PC-9 (cell line): ENCODE measurements at regions not wholly inside any gene's neighbourhood (a gene's known extent, or its start where the extent isn't known, plus 50 kb on each side); places are given as distances from the start of the nearest gene placed in this dataset.

ENCODE experiments used
- BruUV-seq: library from RNA; stranded (reverse); fragments of 400-500 nt; replicated peaks from 2 replicates; lab custom pipeline; 2021; lab: Mats Ljungman, UMichigan
- CTCF ChIA-PET: fragments of 300-600 bp; sonication (Branson Sonifier 250); formaldehyde crosslinking; loops from one replicate; lab custom pipeline; 2022; ENCODE audit warnings: antibody characterized with exemption; lab: Charles Lee
- POLR2A ChIA-PET: fragments of 300-600 bp; sonication (Branson Sonifier 250); formaldehyde crosslinking; loops from one replicate; lab custom pipeline; 2022; ENCODE audit warnings: antibody characterized with exemption; ENCODE audit not compliant: unreplicated experiment; lab: Charles Lee
- DNase-seq, 2 experiments: peaks; one replicate each; pipeline versions ENCODE4 v3.0.0 to v3.0.0-alpha.2; 2015 to 2022; ENCODE audit warnings: mixed read lengths in 1 of 2
- H2AFZ ChIP-seq: fragments of 200-600 bp; sonication (generic); 2 replicates; pipeline ENCODE4 v1.8.1; 2017; ENCODE audit warnings: antibody characterized with exemption
- H3F3A ChIP-seq: fragments of 200-600 bp; sonication (generic); 2 replicates; pipeline ENCODE4 v1.8.1; 2017; ENCODE audit warnings: antibody characterized with exemption, mild to moderate bottlenecking, low read depth; ENCODE audit not compliant: insufficient read depth
- H3K27ac ChIP-seq: fragments of 200-600 bp; sonication (generic); 2 replicates; pipeline ENCODE4 v1.6.1; 2016; ENCODE audit warnings: mixed run types
- H3K27me3 ChIP-seq: fragments of 200-600 bp; sonication (generic); 2 replicates; pipeline ENCODE4 v1.6.1; 2016; ENCODE audit warnings: low read depth, mixed run types; ENCODE audit not compliant: insufficient read depth
- H3K36me3 ChIP-seq: fragments of 200-600 bp; sonication (generic); 2 replicates; pipeline ENCODE4 v1.6.1; 2016; ENCODE audit warnings: low read depth, mixed run types
- H3K4me1 ChIP-seq: fragments of 200-600 bp; sonication (generic); replicated peaks from 2 replicates; pipeline ENCODE4 v1.6.1; 2016; ENCODE audit warnings: mixed run types; ENCODE audit not compliant: insufficient read depth
- H3K4me2 ChIP-seq: fragments of 200-600 bp; sonication (generic); 2 replicates; pipeline ENCODE4 v1.6.1; 2017; ENCODE audit warnings: mixed run types
- H3K4me3 ChIP-seq: fragments of 200-600 bp; sonication (generic); 2 replicates; pipeline ENCODE4 v1.6.1; 2016; ENCODE audit warnings: mixed run types
- H3K79me2 ChIP-seq: fragments of 200-600 bp; sonication (generic); 2 replicates; pipeline ENCODE4 v1.6.1; 2017; ENCODE audit warnings: low read depth, mixed run types
- H3K9me2 ChIP-seq: fragments of 200-600 bp; sonication (generic); 2 replicates; pipeline ENCODE4 v1.8.1; 2017; ENCODE audit warnings: mild to moderate bottlenecking; ENCODE audit not compliant: insufficient read depth
- H3K9me3 ChIP-seq: fragments of 200-600 bp; sonication (generic); 2 replicates; pipeline ENCODE4 v1.8.1; 2016; ENCODE audit warnings: low read depth; ENCODE audit not compliant: insufficient read depth
- H4K20me1 ChIP-seq: fragments of 200-600 bp; sonication (generic); 2 replicates; pipeline ENCODE4 v1.8.1; 2017; ENCODE audit not compliant: insufficient read depth
- EZH2 ChIP-seq: fragments of 200-600 bp; sonication (generic); IDR thresholded peaks from 2 replicates; pipeline ENCODE4 v1.8.0; 2017; ENCODE audit warnings: antibody characterized with exemption, low read depth
- intact Hi-C: fragments of 100-400 bp; cut with micrococcal nuclease; formaldehyde crosslinking; loops from one replicate; pipeline ENCODE4 v1.10.0; 2022; ENCODE audit not compliant: unreplicated experiment
- TF ChIP-seq, protein P1 (sequence below): fragments of 200-600 bp; sonication (generic); conservative IDR thresholded peaks from 2 replicates; pipeline ENCODE4 v1.6.1; 2017; ENCODE audit warnings: mixed run types, antibody characterized with exemption, mild to moderate bottlenecking, moderate library complexity

DNA sequence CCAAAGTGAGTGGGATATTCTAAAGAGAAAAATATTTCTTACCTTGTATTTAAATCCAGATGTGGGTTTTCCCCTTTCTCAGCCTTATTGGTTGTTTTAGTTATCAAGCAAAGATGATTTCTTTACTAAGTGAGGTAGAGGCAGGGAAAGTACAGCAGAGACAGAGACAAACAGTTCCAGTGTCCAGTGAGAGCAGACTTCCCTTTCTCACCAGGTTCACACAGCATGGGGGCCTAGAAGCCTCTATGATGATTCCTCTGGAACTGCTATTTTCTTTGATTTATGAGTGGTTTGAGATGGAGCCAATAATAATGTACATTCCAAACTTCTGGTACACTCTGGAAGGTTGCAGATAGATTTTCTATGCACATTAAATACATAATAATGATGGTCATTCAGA, 234.0 kb upstream of the MARCKS start:
- Histone ChIP-seq H3K27me3 (no peaks in the 10 kb centered on the region), H3K9me3 (peaks cover 3% of the 10 kb centered on the region; the same call in 1 of the 2 replicates), H3K27ac (no peak overlapping the region), H3K4me2 (no peak overlapping the region), H3K4me3 (no peak overlapping the region), H3K79me2 (no peaks in the 10 kb centered on the region), H3K9me2 (no peaks in the 10 kb centered on the region), H2AFZ (no peak overlapping the region; the same call in 1 of the 2 replicates), H3K36me3 (no peaks in the 10 kb centered on the region), H3F3A (no peaks in the 10 kb centered on the region), H4K20me1 (no peaks in the 10 kb centered on the region), H3K4me1 (peaks cover 10% of the 10 kb centered on the region; the same call in 1 of the 2 replicates)
- intact Hi-C loops: no loop called here
- no peak for DNase-seq
- POLR2A ChIA-PET: no interaction called here
- BruUV-seq: no TSS peak
- TF ChIP-seq, protein P1, sequence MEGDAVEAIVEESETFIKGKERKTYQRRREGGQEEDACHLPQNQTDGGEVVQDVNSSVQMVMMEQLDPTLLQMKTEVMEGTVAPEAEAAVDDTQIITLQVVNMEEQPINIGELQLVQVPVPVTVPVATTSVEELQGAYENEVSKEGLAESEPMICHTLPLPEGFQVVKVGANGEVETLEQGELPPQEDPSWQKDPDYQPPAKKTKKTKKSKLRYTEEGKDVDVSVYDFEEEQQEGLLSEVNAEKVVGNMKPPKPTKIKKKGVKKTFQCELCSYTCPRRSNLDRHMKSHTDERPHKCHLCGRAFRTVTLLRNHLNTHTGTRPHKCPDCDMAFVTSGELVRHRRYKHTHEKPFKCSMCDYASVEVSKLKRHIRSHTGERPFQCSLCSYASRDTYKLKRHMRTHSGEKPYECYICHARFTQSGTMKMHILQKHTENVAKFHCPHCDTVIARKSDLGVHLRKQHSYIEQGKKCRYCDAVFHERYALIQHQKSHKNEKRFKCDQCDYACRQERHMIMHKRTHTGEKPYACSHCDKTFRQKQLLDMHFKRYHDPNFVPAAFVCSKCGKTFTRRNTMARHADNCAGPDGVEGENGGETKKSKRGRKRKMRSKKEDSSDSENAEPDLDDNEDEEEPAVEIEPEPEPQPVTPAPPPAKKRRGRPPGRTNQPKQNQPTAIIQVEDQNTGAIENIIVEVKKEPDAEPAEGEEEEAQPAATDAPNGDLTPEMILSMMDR: no peak
- TF ChIP-seq EZH2: no peak
- CTCF ChIA-PET: interaction anchor here (0.6 kb wide), 2 partner anchors 186 to 575 kb away, joined by 3 read pairs; no protein-coding TSS in a partner anchor

- H3K27me3 ChIP-seq: no peaks in the 10 kb centered on the region
- TF ChIP-seq, protein P1: no peak
- no peak for TF ChIP-seq EZH2
- H3K4me3 ChIP-seq: no peak overlapping the region
- H3K79me2 ChIP-seq: no peaks in the 10 kb centered on the region
- BruUV-seq: no TSS peak
- H3K4me1 ChIP-seq: peaks cover 13% of the 10 kb centered on the region
- intact Hi-C loops: no loop called here
- H2AFZ ChIP-seq: no peak overlapping the region
- no peak for DNase-seq
- H3K27ac ChIP-seq: no peak overlapping the region
- no peaks in the 10 kb centered on the region for H3K36me3 ChIP-seq
- H3K9me3 ChIP-seq: no peaks in the 10 kb centered on the region; the same call in 1 of the 2 replicates
- H4K20me1 ChIP-seq: no peaks in the 10 kb centered on the region
- no peaks in the 10 kb centered on the region for H3K9me2 ChIP-seq
- ChIA-PET CTCF (interaction anchor here (0.5 kb wide), 1 partner anchor 713 kb away, joined by 5 read pairs; no protein-coding TSS in a partner anchor), POLR2A (no interaction called here)
- no peak overlapping the region for H3K4me2 ChIP-seq
- H3F3A ChIP-seq: peaks cover 2% of the 10 kb centered on the region; the same call in 1 of the 2 replicates
These were observed 231.3 kb upstream of the MARCKS start for GRCh38 chr6:113625850-113626249.

GRCh38 chr6:113626475-113626874, 230.7 kb upstream of the MARCKS start:
- Histone ChIP-seq H3K4me1 (peaks cover 19% of the 10 kb centered on the region), H3K79me2 (no peaks in the 10 kb centered on the region), H3F3A (peaks cover 8% of the 10 kb centered on the region), H3K36me3 (no peaks in the 10 kb centered on the region), H3K9me2 (no peaks in the 10 kb centered on the region), H3K4me3 (no peak overlapping the region), H4K20me1 (no peaks in the 10 kb centered on the region), H3K9me3 (no peaks in the 10 kb centered on the region; the same call in 1 of the 2 replicates), H3K4me2 (no peak overlapping the region), H3K27me3 (no peaks in the 10 kb centered on the region), H2AFZ (no peak overlapping the region), H3K27ac (no peak overlapping the region)
- POLR2A ChIA-PET: no interaction called here
- CTCF ChIA-PET: interaction anchor here (0.5 kb wide), 1 partner anchor 713 kb away, joined by 5 read pairs; no protein-coding TSS in a partner anchor
- no TSS peak for BruUV-seq
- DNase-seq: no peak
- intact Hi-C loops: no loop called here
- TF ChIP-seq, protein P1: no peak
- TF ChIP-seq EZH2: no peak
